Pancreas (tissue), 10 donors: ENCODE measurements at regions not wholly inside any gene's neighbourhood (a gene's known extent, or its start where the extent isn't known, plus 50 kb on each side); places are given as distances from the start of the nearest gene placed in this dataset.

ENCODE experiments used
- ATAC-seq, 4 donors: fragments of 200-7000 bp; cut with Tn5 transposase; one replicate each; pipeline versions ENCODE4 v1.8.0 to v1.9.1; 2020; ENCODE audit warnings: mild to moderate bottlenecking in 4 of 4, moderate library complexity in 4 of 4
- DNase-seq, 6 donors: peaks; one replicate each; pipeline ENCODE4 v3.0.0-alpha.2; 2020
- FAIRE-seq: peaks from 2 replicates; lab custom pipeline; 2012; peaks lifted over from hg19 to GRCh38; lab: Jason Lieb, UNC
- H3K27ac ChIP-seq, 4 donors: fragments of 200-600 bp; sonication (generic); 1 replicate in 3 of 4; 2 replicates in 1 of 4; pipeline versions ENCODE4 v1.5.0 to v1.8.0; 2020
- H3K27me3 ChIP-seq, 4 donors: fragments of 200-600 bp; one replicate each; pipeline ENCODE4 v1.8.0; 2021
- H3K36me3 ChIP-seq, 3 donors: fragments of 200-600 bp; sonication (generic) in 1 of 3; one replicate each; pipeline versions ENCODE4 v1.5.0 to v1.8.0; 2020 to 2021
- H3K4me1 ChIP-seq, 3 donors: fragments of 200-600 bp; one replicate each; pipeline ENCODE4 v1.8.0; 2021
- H3K4me3 ChIP-seq, 4 donors: fragments of 200-600 bp; sonication (generic) in 2 of 4; one replicate each; pipeline versions ENCODE4 v1.5.0 to v1.8.0; 2020 to 2021
- H3K9me3 ChIP-seq, 4 donors: fragments of 200-600 bp; one replicate each; pipeline ENCODE4 v1.8.0; 2021
- CTCF ChIP-seq, 4 donors: fragments of 200-600 bp; sonication (generic) in 3 of 4; IDR thresholded peaks; one replicate each; pipeline versions ENCODE4 v1.5.0 to v1.8.0; 2021; ENCODE audit warnings: antibody characterized with exemption in 4 of 4
- WGBS, 2 donors: extraction: QIAGEN DNeasy Blood & Tissue Kit; methylation state at CpG; one replicate each; pipeline ENCODE4 v1.1.7; 2013; 5-methylcytosine and 5-hydroxymethylcytosine counted together
- intact Hi-C, 3 donors: fragments of 100-400 bp; cut with DNase I; formaldehyde crosslinking; loops; one replicate each; pipeline versions ENCODE4 v1.11.1 to v1.14.2; 2022
- donor health status: healthy with polysubstance abuse.
- donor health status: DM: no; HTN: no; CAD: no; lungs with moderate emphysema.
- donor health status: DM: no; HTN: no; CAD: no.
- donor health status: control.
- donor health status: control.
- donor health status: Bipolar disorder and iron deficiency.
- donor health status: DM: yes; HTN: yes; CAD: no.
- donor health status: DM: no; HTN: no; CAD: no.
- donor health status: DM: no; HTN: no; CAD: no.
- donor health status: DM: yes; HTN: yes; CAD: no.

GRCh38 chr20:39700528-39700927 lies 738.4 kb downstream of the DHX35 start:
- H3K4me1 ChIP-seq, result no peaks in the 10 kb centered on the region
- H3K4me3 ChIP-seq, result no peak overlapping the region
- WGBS, 2 donors, result 77 to 90% methylated on average over 3 of the region's 3 CpGs
- no peak overlapping the region for H3K27ac ChIP-seq
- no peak for TF ChIP-seq CTCF (IDR thresholded peaks at IDR 0.05)
- DNase-seq (no peak), FAIRE-seq (no peak), ATAC-seq (no peak)
- H3K27me3 ChIP-seq, result no peaks in the 10 kb centered on the region
- intact Hi-C loops, result no loop called here
- H3K36me3 ChIP-seq, result no peaks in the 10 kb centered on the region
- H3K9me3 ChIP-seq, result no peaks in the 10 kb centered on the region

- TF ChIP-seq CTCF (IDR thresholded peaks at IDR 0.05), result no peak
- ATAC-seq, result no peak
- H3K27ac ChIP-seq, result no peak overlapping the region
- no peaks in the 10 kb centered on the region for H3K27me3 ChIP-seq
- H3K4me1 ChIP-seq, result no peaks in the 10 kb centered on the region
- DNase-seq, result no peak
- intact Hi-C loops, result no loop called here
- H3K36me3 ChIP-seq, result no peaks in the 10 kb centered on the region
- H3K9me3 ChIP-seq, result no peaks in the 10 kb centered on the region
- WGBS, 2 donors, result 60 to 72% methylated on average over 2 of the region's 2 CpGs
- FAIRE-seq, result no peak
- no peak overlapping the region for H3K4me3 ChIP-seq
Measured at GRCh38 chr20:39699166-39699725, 737.1 kb downstream of the DHX35 start.

GRCh38 chr20:39698752-39699151 lies 736.6 kb downstream of the DHX35 start:
- no peaks in the 10 kb centered on the region for H3K36me3 ChIP-seq
- TF ChIP-seq CTCF (IDR thresholded peaks at IDR 0.05), result no peak
- no peak for FAIRE-seq
- no peak for DNase-seq
- H3K27me3 ChIP-seq, result no peaks in the 10 kb centered on the region
- H3K9me3 ChIP-seq, result no peaks in the 10 kb centered on the region
- WGBS, 2 donors, result 62 to 72% methylated on average over 1 of the region's 1 CpG
- intact Hi-C loops, result no loop called here
- peak in 2 of 4 donors; percentile 18 to 21 for ATAC-seq
- no peaks in the 10 kb centered on the region for H3K4me1 ChIP-seq
- no peak overlapping the region for H3K27ac ChIP-seq
- H3K4me3 ChIP-seq, result no peak overlapping the region

DNA sequence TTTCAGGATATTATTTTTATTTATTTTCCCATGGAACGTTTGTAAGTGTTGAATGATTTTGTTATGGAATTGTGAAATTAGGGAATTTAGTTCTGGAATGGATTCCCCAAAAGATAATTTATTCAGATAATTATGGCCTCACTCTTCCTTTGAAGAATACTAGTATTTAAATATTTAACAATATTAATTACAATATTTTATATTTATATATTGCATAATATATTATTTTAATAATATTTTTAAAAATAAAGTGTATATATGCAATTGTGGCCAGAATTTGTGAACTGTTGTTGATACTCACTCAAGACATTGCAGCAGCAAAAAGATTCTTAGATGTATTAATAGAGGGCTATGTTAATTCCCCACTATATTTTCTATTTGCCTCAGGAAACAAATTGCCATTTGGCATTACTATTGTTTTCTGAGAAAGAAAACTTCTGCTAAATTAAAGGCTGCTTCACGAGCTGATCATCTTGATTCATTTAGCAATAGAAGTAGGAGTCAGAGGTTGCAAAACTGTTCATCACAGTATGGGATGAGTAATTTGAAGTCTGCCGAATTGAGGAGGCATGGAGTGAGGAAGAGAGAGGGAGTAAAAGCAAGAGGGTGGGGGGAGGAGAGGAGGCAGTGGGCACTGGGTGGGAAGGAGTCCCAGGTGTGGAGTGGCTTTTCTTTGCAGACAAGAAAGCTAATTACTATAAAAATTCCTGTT lies 729.2 kb downstream of the DHX35 start:
- intact Hi-C loops, result no loop called here
- FAIRE-seq (no peak), ATAC-seq (no peak), DNase-seq (no peak)
- H3K27me3 ChIP-seq, result no peaks in the 10 kb centered on the region
- H3K27ac ChIP-seq, result no peak overlapping the region
- no peaks in the 10 kb centered on the region for H3K36me3 ChIP-seq
- WGBS, 2 donors, result 37 to 43% methylated on average over 3 of the region's 3 CpGs
- H3K4me1 ChIP-seq, result no peaks in the 10 kb centered on the region
- TF ChIP-seq CTCF (IDR thresholded peaks at IDR 0.05), result no peak
- no peaks in the 10 kb centered on the region for H3K9me3 ChIP-seq
- no peak overlapping the region for H3K4me3 ChIP-seq

DNA sequence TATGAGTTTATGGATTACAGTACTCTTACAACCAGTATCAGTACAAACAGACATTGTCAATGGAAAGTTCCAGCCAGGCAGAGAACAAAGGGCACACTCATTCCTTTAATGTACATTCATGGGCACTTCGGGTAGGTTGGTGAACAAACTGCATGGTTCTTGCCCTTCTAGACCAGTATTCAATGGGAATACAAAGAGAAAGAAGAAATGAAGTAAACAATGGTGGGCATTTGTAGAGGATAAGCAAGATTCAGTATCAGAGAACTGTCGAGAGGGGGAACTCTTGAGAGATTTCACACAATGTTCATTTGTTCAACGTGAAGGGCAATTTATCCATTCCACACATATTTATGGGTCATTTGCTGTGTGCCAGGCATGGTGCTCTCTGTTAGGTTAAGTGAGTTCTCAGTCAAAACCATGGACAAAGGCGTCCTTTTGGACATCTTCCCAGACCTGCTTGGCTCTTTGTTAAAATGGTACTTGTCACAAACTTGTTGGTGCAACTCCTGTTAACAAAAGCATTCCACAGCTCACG lies 714.8 kb downstream of the DHX35 start:
- Histone ChIP-seq H3K4me1 (no peaks in the 10 kb centered on the region), H3K4me3 (no peak overlapping the region), H3K9me3 (no peaks in the 10 kb centered on the region), H3K27me3 (no peaks in the 10 kb centered on the region), H3K27ac (no peak overlapping the region), H3K36me3 (no peaks in the 10 kb centered on the region)
- WGBS, 2 donors, result 19 to 22% methylated on average over 5 of the region's 5 CpGs
- no peak for TF ChIP-seq CTCF (IDR thresholded peaks at IDR 0.05)
- DNase-seq (peak in 2 of 6 donors; percentile 21 to 37), FAIRE-seq (no peak), ATAC-seq (peak in 3 of 4 donors; percentile 38 to 76 (median 74))
- intact Hi-C loops, result no loop called here
